Activated naive CD4-positive, alpha-beta T cell (primary cell): ENCODE measurements at regions not wholly inside any gene's neighbourhood (a gene's known extent, or its start where the extent isn't known, plus 50 kb on each side); places are given as distances from the start of the nearest gene placed in this dataset.
"Not testable (repeated sequence)": the region's sequence is repeated elsewhere in the genome, so short reads cannot be mapped to it uniquely, and the experiment has no call there.

Source experiments
- DNase-seq, 4 experiments: peaks; one replicate each; lab custom pipeline; 2025; lab: John Stamatoyannopoulos, UW

DNA sequence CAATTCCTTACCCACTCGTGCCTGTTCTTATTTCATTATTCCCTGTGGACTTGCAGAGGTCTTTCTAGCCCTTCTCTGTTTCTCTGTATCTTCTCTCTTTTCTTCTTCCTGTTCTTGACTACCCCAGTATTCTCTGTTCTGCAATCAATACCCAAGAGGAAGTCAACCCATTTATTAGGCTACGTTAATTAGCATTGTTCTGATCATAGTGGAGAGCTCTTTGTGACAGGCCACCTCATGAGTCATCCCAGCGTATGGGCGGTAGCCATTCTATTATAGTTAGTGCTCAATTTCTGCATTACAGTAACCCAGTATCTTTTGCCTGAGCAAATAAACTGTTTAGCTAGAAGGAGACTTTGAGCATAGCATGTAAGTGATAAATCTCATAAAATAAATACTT, 259.5 kb upstream of the GRM7 start:
- no peak for DNase-seq

- no peak for DNase-seq
These were observed 258.6 kb upstream of the GRM7 start for GRCh38 chr3:6602329-6602728.

DNA sequence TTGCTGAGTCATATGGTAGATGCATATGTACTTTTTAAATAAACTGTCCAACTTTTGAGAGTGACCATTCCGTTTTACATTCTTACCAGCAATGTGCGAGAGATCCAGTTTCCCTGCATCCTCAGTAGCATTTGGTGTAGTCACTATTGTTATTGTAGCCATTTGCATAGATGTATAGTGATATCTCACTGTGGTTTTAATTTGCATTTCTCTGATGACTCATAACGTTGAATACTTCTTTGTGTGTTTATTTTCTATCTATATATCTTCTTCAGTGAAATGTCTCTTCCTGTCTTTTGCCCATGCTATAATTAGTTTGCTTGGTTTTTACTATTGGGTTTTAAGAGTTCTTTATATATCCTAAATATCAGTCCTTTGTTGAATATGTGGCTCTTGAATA, 255.7 kb upstream of the GRM7 start:
- no peak for DNase-seq

- no peak for DNase-seq
These were observed 252.1 kb upstream of the GRM7 start for GRCh38 chr3:6608843-6609242.

- no peak for DNase-seq
These were observed 248.8 kb upstream of the GRM7 start for GRCh38 chr3:6612034-6612616.

DNA sequence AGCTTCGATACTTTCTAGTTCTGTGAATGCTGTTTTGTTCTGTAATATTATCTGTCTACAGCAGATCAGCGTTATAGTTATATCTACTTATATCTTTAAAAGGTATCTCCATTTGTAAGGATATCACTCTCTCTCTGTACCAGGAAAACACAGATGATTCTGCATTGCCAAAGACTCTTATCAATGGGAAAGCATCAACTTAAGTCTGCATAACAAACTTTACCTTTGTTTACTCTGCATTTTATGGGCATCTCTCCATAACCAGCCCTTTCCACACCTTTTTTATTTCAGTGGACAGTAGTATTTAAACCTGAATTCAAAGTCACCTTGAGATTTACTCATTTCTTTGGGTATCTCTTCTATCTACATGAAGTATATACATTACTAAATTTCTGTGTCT, 238.7 kb upstream of the GRM7 start:
- DNase-seq: no peak

- DNase-seq: no peak
These were observed 238.2 kb upstream of the GRM7 start for GRCh38 chr3:6622712-6623111.

DNA sequence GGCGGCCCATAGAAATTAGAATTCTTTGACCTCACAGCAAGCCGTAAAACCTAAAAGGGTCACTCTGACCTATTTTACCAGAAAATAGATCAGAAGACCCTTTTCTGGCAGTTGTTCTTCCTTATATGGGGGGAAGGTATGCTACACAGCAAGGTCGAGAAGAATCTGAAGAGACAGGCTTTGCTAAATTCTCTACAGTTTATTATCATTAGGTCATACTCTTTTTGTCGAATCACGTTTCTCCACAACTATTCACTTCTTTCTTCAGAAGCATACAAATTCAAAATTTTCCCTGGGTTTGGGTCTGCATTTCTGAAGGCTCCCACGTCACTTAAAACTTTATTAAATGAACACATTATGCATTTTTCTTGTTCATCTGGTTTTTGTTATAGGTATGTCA, 229.5 kb upstream of the GRM7 start:
- DNase-seq: no peak

GRCh38 chr3:6640907-6641306, 220.0 kb upstream of the GRM7 start:
- no peak for DNase-seq

- DNase-seq: no peak
These were observed 216.6 kb upstream of the GRM7 start for GRCh38 chr3:6644070-6644929.

GRCh38 chr3:6654670-6655069, 206.2 kb upstream of the GRM7 start:
- DNase-seq: no peak

DNA sequence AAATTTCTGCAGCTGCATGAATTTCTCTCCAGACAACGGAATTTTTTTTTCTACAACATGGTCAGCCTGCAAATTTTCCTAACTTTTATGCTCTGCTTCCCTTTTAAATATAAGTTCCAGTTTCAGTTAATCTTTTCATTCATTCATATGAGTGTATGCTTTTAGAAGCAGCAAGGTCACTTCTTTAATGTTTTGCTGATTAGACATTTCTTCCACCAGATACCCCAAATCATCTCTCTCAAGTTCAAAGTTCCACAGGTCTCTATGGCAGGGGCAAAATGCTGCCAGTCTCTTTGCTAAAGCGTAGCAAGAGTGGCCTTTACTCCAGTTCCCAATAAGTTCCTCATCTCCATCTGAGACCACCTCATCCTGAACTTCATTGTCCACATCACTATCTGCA, 205.6 kb upstream of the GRM7 start:
- DNase-seq: no peak

DNA sequence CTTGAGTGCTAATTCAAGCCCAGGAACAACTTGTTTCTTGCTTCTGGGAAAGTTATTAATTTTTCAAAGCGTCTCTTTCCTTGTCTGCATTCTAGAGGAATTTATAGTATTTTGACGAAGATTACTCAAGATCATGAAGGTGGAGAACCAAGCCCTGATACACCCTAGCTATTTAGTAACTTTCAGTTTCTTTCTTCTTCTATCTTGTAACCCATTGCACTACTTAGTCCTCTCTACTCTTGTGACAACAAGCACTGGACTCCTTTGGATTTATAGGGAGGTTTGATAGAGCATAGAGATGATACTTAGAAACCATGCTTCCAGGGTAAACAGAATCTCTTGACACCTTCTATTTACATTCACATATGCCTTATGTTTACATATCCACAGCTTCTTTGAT, 203.3 kb upstream of the GRM7 start:
- no peak for DNase-seq

- no peak for DNase-seq
These were observed 193.6 kb upstream of the GRM7 start for GRCh38 chr3:6667354-6667753.

- no peak for DNase-seq
These were observed 189.6 kb upstream of the GRM7 start for GRCh38 chr3:6671363-6671762.

DNA sequence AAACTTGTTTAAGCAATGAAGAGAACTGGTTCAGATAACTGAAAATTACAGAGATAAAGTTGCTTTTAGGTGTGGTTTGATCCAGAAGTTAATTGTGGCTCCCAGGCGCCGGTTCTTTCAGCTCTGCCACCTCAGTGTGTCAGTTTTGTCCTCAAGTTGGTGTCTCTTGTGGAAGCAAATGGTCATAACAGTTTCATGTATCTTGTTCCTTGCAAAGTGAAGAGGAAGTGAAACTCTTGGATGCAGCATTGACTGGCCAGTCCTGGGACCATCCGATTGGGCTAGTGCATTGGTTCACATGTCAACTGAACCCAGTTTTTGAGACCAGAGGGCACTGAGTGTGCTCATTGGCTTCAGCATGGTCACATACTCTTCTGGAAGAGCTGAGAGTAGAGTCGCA, 181.4 kb upstream of the GRM7 start:
- no peak for DNase-seq

DNA sequence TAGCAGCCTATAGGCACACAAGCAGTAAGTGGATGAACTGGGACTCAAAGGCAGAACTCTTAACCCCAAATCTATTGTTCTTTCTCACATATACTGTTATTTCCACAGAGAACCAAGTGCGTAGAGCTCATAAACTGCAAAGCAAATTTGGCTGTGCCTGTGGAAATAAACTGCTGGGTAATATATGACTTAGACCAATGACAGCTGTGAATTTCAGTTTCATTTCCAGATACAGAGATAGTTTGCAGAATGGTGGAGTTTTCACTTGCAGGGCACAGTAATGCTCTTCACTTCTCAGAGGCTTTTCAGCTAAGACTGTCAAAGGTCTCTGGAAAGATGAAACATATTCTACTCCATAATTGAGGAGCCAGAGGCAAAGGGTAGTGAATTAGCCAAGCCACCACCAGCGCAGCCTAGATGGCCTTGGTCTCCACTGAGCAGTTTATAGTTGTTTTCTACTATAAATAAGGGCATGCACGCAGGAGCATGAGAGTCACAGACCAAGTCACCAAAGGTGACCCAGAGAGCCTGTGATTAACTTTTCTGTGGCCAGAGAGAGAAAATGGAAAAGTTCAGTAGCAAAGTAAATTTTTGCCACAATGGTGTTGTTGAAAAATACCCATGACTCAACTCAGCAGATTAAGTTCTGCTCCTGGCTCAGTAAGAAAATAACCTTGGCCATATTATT, 180.7 kb upstream of the GRM7 start:
- DNase-seq: no peak

DNA sequence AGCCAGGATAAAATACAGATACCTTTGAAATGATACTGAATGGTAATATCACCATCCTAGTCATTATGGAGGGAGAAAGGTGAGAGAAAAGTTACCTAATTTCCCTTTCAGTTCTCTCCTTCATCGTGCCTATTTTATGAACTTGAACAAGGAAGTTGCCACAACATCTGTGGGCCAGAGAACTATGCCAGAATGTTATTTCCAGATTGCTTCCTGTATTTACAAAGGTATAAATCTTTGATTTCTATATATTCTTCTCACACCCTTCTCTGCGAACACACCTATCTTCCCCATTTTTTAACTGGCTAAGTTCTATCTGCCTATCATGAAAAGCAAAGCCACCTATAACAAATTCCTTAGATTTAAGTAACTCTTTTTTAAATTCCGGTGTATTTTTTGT, 163.6 kb upstream of the GRM7 start:
- DNase-seq: no peak

DNA sequence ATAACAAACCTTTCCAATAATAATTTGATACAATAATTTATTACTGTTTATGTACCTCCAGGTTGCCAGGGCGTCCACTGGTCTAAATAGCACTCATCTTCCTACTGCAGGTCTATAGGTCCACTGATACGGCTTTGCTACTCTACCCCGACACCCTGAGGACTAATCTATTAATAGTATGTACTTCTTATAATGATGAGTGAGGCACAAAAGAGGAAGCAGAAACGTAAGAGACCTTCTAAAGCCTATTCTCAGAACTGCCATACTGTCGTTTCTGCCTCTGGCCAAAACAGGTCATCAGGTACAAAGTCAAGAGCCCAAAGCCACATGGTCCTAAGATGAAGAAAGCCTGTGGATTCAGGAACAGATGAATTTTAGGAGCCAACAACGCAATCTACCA, 163.2 kb upstream of the GRM7 start:
- DNase-seq: no peak

DNA sequence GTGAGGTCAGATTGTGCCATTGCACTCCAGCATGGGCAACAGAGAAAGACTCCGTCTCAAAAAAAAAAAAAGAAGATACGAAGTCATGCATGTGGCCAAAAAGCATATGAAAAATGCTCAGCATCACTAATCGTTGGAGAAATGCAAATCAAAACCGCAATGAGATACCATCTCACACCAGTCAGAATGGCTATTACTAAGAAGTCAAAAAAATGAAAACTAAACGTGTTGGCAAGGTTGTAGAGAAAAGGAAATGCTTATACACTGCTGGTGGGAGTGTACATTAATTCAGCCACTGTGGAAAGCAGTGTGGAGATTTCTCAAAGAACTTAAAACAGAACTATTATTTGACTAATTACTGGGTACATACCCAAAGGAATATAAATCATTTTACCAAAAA, 156.1 kb upstream of the GRM7 start:
- not testable (repeated sequence) for DNase-seq

- no peak for DNase-seq
These were observed 154.1 kb upstream of the GRM7 start for GRCh38 chr3:6706777-6707176.

DNA sequence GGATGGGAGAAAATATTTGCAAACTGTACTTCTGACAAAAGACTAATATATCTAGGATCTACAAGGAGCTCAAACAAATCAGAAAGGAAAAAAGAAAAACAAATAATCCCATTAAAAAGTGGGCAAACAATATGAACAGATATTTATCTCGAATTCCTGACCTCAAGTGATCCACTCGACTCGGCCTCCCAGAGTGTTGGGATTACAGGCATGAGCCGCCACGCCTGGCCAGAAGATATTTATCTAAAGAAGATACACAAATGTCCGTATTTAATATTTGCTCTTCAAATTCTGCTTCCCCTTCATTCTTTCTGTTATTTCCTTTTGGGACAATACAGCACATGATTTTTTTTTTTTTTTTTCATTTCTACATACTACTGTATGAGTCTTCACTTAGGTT, 151.7 kb upstream of the GRM7 start:
- no peak for DNase-seq

GRCh38 chr3:6714962-6715361, 146.0 kb upstream of the GRM7 start:
- DNase-seq: no peak
